ENCODE measurements at regions not wholly inside any gene's neighbourhood (a gene's known extent, or its start where the extent isn't known, plus 50 kb on each side); places are given as distances from the start of the nearest gene placed in this dataset.

DNA sequence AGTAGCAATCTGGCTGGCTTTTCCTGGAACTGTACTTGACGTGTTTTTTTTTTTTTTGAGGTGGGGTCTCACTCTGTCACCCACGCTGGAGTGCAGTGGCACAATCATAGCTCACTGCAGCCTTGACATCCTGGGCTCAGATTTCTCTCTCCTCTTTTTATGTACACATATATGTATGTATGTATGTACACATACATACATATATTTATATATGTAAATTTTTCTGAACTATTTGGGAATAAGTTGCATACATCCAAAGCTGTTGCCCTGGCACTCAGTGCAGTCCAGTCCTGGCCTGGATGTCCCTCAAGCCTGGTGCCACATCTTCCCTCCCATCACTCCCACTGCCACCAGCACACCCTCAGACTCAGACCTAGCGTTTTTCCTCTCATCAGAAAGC is 89.0 kb upstream of the SHISA3 start:
- H3K9me3 ChIP-seq (ENCODE audit: low read depth): no peaks in the 10 kb centered on the region
- H2AFZ ChIP-seq: no peak overlapping the region
- TF ChIP-seq EZH2 (IDR thresholded peaks at IDR 0.05; ENCODE audit: borderline replicate concordance): no peak
- no peak for TF ChIP-seq EZH2phosphoT487 (IDR thresholded peaks at IDR 0.05; ENCODE audit: low read depth, severe bottlenecking, unreplicated experiment)
- TF ChIP-seq, protein P1, sequence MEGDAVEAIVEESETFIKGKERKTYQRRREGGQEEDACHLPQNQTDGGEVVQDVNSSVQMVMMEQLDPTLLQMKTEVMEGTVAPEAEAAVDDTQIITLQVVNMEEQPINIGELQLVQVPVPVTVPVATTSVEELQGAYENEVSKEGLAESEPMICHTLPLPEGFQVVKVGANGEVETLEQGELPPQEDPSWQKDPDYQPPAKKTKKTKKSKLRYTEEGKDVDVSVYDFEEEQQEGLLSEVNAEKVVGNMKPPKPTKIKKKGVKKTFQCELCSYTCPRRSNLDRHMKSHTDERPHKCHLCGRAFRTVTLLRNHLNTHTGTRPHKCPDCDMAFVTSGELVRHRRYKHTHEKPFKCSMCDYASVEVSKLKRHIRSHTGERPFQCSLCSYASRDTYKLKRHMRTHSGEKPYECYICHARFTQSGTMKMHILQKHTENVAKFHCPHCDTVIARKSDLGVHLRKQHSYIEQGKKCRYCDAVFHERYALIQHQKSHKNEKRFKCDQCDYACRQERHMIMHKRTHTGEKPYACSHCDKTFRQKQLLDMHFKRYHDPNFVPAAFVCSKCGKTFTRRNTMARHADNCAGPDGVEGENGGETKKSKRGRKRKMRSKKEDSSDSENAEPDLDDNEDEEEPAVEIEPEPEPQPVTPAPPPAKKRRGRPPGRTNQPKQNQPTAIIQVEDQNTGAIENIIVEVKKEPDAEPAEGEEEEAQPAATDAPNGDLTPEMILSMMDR (IDR thresholded peaks at IDR 0.05; ENCODE audit: poor library complexity): no peak
- DNase-seq (ENCODE audit: low spot score): no peak
- no peak overlapping the region for H3K27ac ChIP-seq
- H3K4me3 ChIP-seq: no peak overlapping the region
- 86% methylated on average over 3 of the region's 3 CpGs for WGBS (ENCODE audit: low lambda C conversion rate, missing lambda C conversion rate)
- H3K27me3 ChIP-seq: no peaks in the 10 kb centered on the region
- no peaks in the 10 kb centered on the region for H3K36me3 ChIP-seq (replicated peaks; ENCODE audit: insufficient read depth, low read depth)
- H3K4me2 ChIP-seq: no peak overlapping the region
- H3K79me2 ChIP-seq: no peaks in the 10 kb centered on the region
- no peaks in the 10 kb centered on the region for H3K9me2 ChIP-seq (replicated peaks; ENCODE audit: insufficient read depth)
- H3K4me1 ChIP-seq (ENCODE audit: insufficient read depth): no peaks in the 10 kb centered on the region
- H4K20me1 ChIP-seq (ENCODE audit: insufficient read depth, poor library complexity, severe bottlenecking): no peaks in the 10 kb centered on the region

DNA sequence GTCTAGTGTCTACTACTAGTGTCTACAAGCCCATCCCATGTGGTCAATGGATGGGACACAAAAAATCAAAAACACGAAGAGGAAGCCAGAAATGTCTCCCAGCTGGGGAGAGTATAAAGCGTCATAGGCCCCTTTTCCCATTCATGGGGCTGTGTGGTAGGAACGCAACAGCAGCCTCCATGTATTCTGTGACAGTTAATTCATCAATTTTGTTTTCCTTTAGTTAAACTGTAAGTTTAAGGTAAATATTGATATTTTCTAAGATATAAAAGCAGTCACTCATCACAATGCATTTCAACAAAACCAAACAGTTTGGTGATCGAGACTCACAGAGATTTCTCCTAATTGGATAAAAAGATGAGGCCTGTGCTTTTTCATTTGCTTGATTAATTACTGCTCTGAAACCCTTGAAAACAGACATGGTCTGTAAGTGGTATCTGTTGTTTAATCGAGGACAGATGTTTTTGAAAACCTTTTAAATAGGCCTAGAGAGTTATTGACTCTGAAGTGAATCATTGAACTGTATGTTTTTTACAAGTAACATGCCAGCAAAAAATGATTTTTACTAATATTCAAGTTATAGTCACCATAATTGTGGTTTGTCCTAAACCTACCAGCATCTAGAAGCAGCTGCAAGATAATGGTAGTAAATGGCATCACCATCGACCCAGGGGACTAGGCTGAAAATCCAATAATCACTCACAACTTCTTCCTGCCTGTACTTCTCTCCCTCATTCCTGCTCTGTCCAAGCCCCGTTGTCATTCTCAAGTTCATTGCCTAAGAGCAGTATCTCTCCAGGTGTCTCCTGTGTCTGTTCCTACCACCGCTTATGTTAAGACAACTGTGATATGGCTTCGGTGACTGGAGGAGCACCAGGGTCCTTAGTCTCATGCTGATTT is 87.7 kb upstream of the SHISA3 start:
- Histone ChIP-seq H3K4me2 (no peak overlapping the region), H3K4me1 (ENCODE audit: insufficient read depth) (no peaks in the 10 kb centered on the region), H3K9me3 (ENCODE audit: low read depth) (no peaks in the 10 kb centered on the region), H4K20me1 (ENCODE audit: insufficient read depth, poor library complexity, severe bottlenecking) (no peaks in the 10 kb centered on the region), H3K36me3 (replicated peaks; ENCODE audit: insufficient read depth, low read depth) (no peaks in the 10 kb centered on the region), H3K79me2 (no peaks in the 10 kb centered on the region), H3K9me2 (replicated peaks; ENCODE audit: insufficient read depth) (no peaks in the 10 kb centered on the region), H2AFZ (no peak overlapping the region), H3K27me3 (no peaks in the 10 kb centered on the region), H3K27ac (no peak overlapping the region), H3K4me3 (no peak overlapping the region)
- TF ChIP-seq EZH2 (IDR thresholded peaks at IDR 0.05; ENCODE audit: borderline replicate concordance): no peak
- TF ChIP-seq, protein P1 (IDR thresholded peaks at IDR 0.05; ENCODE audit: poor library complexity): no peak
- TF ChIP-seq EZH2phosphoT487 (IDR thresholded peaks at IDR 0.05; ENCODE audit: low read depth, severe bottlenecking, unreplicated experiment): no peak
- no peak for DNase-seq (ENCODE audit: low spot score)
- 68% methylated on average over 9 of the region's 9 CpGs for WGBS (ENCODE audit: low lambda C conversion rate, missing lambda C conversion rate)

DNA sequence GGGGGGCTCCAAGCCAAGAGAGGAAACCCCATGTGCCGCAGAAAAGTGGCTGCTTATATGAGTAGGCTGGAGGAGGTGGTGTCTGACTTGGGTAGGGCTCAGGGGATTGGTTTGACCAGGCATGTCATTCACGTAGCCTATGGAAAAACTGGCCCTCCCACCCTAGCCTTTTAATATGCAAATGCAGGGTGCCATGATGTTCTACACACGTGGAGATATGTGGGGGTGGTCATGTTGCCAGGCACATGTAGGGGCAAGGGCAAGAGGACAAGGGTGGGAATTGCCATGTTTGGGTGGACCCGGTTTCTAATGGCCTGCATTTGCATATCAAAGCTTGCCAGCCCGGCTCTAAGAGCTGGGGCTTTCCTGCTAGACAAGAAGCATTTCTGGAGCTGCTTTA is 86.9 kb upstream of the SHISA3 start:
- H3K4me1 ChIP-seq (ENCODE audit: insufficient read depth): no peaks in the 10 kb centered on the region
- no peak overlapping the region for H3K27ac ChIP-seq
- H3K4me2 ChIP-seq: no peak overlapping the region
- no peaks in the 10 kb centered on the region for H4K20me1 ChIP-seq (ENCODE audit: insufficient read depth, poor library complexity, severe bottlenecking)
- no peaks in the 10 kb centered on the region for H3K9me2 ChIP-seq (replicated peaks; ENCODE audit: insufficient read depth)
- WGBS (ENCODE audit: low lambda C conversion rate, missing lambda C conversion rate): 56% methylated on average over 5 of the region's 5 CpGs
- no peaks in the 10 kb centered on the region for H3K9me3 ChIP-seq (ENCODE audit: low read depth)
- TF ChIP-seq, protein P1 (IDR thresholded peaks at IDR 0.05; ENCODE audit: poor library complexity): no peak
- TF ChIP-seq EZH2 (IDR thresholded peaks at IDR 0.05; ENCODE audit: borderline replicate concordance): no peak
- TF ChIP-seq EZH2phosphoT487 (IDR thresholded peaks at IDR 0.05; ENCODE audit: low read depth, severe bottlenecking, unreplicated experiment): no peak
- no peak for DNase-seq (ENCODE audit: low spot score)
- H2AFZ ChIP-seq: no peak overlapping the region
- H3K4me3 ChIP-seq: no peak overlapping the region
- H3K79me2 ChIP-seq: no peaks in the 10 kb centered on the region
- no peaks in the 10 kb centered on the region for H3K27me3 ChIP-seq
- no peaks in the 10 kb centered on the region for H3K36me3 ChIP-seq (replicated peaks; ENCODE audit: insufficient read depth, low read depth)
